ENCODE measurements at regions not wholly inside any gene's neighbourhood (a gene's known extent, or its start where the extent isn't known, plus 50 kb on each side); places are given as distances from the start of the nearest gene placed in this dataset.
A peak's percentile ranks its signal among the peaks of the same experiment; 100 is the strongest.

GRCh38 chr11:43545610-43546009 is 134.9 kb upstream of the HSD17B12 start:
- H3K36me3 ChIP-seq (ENCODE audit: insufficient read depth, low read length): no peaks in the 10 kb centered on the region
- no peaks in the 10 kb centered on the region for H3K4me1 ChIP-seq (ENCODE audit: insufficient read depth, low read length)
- no peaks in the 10 kb centered on the region for H3K9me3 ChIP-seq (ENCODE audit: control insufficient read depth, insufficient read depth, low read length)
- H3K9ac ChIP-seq (ENCODE audit: low read depth, low read length): no peak overlapping the region

DNA sequence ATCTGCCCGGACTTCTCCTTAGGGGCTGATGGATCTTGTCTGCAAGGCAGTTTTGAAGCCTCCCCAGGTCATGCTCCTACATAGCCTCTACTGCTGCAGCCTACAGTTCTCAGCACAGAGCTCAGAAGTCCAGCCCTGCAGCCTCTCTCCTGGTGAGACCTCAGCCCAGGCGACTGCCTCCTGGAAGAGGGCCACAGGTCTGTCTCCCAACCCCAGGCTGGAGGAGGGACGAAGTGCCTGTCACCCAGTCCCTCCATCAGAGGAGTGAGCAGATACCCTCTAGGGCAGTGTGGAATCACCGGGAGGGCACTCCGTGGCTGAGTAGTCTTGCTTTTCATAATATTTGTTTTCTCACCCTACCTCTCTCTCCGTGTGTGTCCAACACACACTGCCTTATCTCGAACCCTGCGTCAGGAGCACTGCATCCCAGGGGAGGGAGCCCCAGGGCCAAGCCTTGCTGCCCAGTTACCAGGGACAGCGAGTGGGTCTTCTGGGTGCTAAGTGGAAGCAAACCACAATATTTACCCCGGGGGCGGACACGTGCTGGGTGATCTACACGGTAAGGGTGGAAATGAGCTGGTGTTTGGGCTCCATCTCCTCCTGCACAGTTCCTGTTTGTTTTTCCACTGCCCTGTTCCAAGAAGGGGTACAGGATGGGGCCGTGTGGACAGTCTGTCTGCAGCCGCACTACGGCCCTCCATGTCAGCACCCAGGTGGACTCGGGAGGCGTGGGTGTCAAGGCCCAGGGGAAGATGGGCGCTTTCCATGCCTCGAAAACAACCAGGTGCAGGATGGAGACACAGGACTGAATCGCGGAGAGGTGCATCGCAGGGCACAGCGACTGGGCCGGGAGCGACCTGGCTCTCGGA is 133.7 kb upstream of the HSD17B12 start:
- Histone ChIP-seq H3K9me3 (ENCODE audit: control insufficient read depth, insufficient read depth, low read length) (no peaks in the 10 kb centered on the region), H3K4me1 (ENCODE audit: insufficient read depth, low read length) (no peaks in the 10 kb centered on the region), H3K36me3 (ENCODE audit: insufficient read depth, low read length) (no peaks in the 10 kb centered on the region), H3K9ac (ENCODE audit: low read depth, low read length) (peak overlapping the region; percentile 30; the same call in 1 of the 2 replicates)

GRCh38 chr11:43547430-43547831 is 133.1 kb upstream of the HSD17B12 start:
- H3K4me1 ChIP-seq (ENCODE audit: insufficient read depth, low read length): no peaks in the 10 kb centered on the region
- H3K9me3 ChIP-seq (ENCODE audit: control insufficient read depth, insufficient read depth, low read length): no peaks in the 10 kb centered on the region
- H3K36me3 ChIP-seq (ENCODE audit: insufficient read depth, low read length): no peaks in the 10 kb centered on the region
- peak overlapping the region; percentile 30; the same call in 1 of the 2 replicates for H3K9ac ChIP-seq (ENCODE audit: low read depth, low read length)

DNA sequence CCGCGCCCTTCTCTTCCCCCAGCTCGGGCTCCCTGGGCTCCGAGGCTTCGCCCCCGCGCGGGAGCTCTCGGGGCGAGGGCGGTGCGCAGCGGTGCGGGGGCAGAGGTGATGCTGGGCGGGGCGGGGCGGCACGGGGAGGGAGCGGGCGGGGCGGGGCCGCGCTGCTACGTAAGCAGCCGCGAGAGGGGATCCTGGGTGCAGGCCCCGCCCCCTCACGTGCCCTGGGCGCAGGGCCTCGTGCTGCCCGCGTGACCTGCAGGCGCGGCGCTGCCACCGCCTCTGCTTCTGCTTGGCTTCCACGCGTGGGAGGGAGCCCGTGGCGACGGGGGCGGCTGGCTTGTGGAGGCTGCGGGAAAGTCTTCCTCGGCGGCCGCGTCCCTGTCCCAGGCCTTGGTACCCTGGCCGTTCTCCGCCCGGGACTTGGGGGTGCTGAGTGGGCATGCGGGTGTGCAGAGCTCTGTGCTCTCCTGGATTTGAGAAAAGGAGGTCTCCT is 132.6 kb upstream of the HSD17B12 start:
- peak overlapping the region; percentile 30; the same call in 1 of the 2 replicates for H3K9ac ChIP-seq (ENCODE audit: low read depth, low read length)
- no peaks in the 10 kb centered on the region for H3K9me3 ChIP-seq (ENCODE audit: control insufficient read depth, insufficient read depth, low read length)
- no peaks in the 10 kb centered on the region for H3K36me3 ChIP-seq (ENCODE audit: insufficient read depth, low read length)
- no peaks in the 10 kb centered on the region for H3K4me1 ChIP-seq (ENCODE audit: insufficient read depth, low read length)

GRCh38 chr11:43548916-43549315 is 131.6 kb upstream of the HSD17B12 start:
- Histone ChIP-seq H3K36me3 (ENCODE audit: insufficient read depth, low read length) (no peaks in the 10 kb centered on the region), H3K9ac (ENCODE audit: low read depth, low read length) (no peak overlapping the region), H3K4me1 (ENCODE audit: insufficient read depth, low read length) (no peaks in the 10 kb centered on the region), H3K9me3 (ENCODE audit: control insufficient read depth, insufficient read depth, low read length) (no peaks in the 10 kb centered on the region)

- Histone ChIP-seq H3K4me1 (ENCODE audit: insufficient read depth, low read length) (no peaks in the 10 kb centered on the region), H3K9ac (ENCODE audit: low read depth, low read length) (no peak overlapping the region), H3K9me3 (ENCODE audit: control insufficient read depth, insufficient read depth, low read length) (no peaks in the 10 kb centered on the region), H3K36me3 (ENCODE audit: insufficient read depth, low read length) (no peaks in the 10 kb centered on the region)
Measured at GRCh38 chr11:43549624-43550023, 130.9 kb upstream of the HSD17B12 start.

- Histone ChIP-seq H3K9me3 (ENCODE audit: control insufficient read depth, insufficient read depth, low read length) (no peaks in the 10 kb centered on the region), H3K9ac (ENCODE audit: low read depth, low read length) (no peak overlapping the region), H3K4me1 (ENCODE audit: insufficient read depth, low read length) (peaks cover 3% of the 10 kb centered on the region; the same call in 1 of the 2 replicates), H3K36me3 (ENCODE audit: insufficient read depth, low read length) (no peaks in the 10 kb centered on the region)
Measured at GRCh38 chr11:43550714-43551113, 129.8 kb upstream of the HSD17B12 start.

DNA sequence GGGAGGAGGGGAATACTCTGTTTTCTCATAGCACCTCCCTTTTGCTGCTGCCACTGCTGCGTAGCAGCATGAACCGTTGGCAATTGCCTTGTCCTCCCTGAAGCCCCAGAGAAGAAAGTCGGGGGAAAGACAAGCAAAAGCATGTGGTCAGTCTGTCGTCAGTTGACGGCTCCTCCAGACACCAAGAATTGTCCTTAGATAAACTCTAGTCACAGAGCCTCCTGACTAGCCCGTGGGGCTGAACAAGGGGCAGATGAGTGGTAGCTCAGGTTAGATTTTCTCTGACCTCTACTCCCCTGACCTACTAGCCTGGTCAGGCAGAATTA is 126.4 kb upstream of the HSD17B12 start:
- Histone ChIP-seq H3K9ac (ENCODE audit: low read depth, low read length) (no peak overlapping the region), H3K9me3 (ENCODE audit: control insufficient read depth, insufficient read depth, low read length) (no peaks in the 10 kb centered on the region), H3K4me1 (ENCODE audit: insufficient read depth, low read length) (peaks cover 25% of the 10 kb centered on the region), H3K36me3 (ENCODE audit: insufficient read depth, low read length) (no peaks in the 10 kb centered on the region)

GRCh38 chr11:43555186-43555585 is 125.4 kb upstream of the HSD17B12 start:
- no peak overlapping the region for H3K9ac ChIP-seq (ENCODE audit: low read depth, low read length)
- no peaks in the 10 kb centered on the region for H3K36me3 ChIP-seq (ENCODE audit: insufficient read depth, low read length)
- H3K9me3 ChIP-seq (ENCODE audit: control insufficient read depth, insufficient read depth, low read length): no peaks in the 10 kb centered on the region
- H3K4me1 ChIP-seq (ENCODE audit: insufficient read depth, low read length): peaks cover 28% of the 10 kb centered on the region

GRCh38 chr11:43555816-43556611 is 124.5 kb upstream of the HSD17B12 start:
- H3K9me3 ChIP-seq (ENCODE audit: control insufficient read depth, insufficient read depth, low read length): no peaks in the 10 kb centered on the region
- H3K36me3 ChIP-seq (ENCODE audit: insufficient read depth, low read length): no peaks in the 10 kb centered on the region
- no peak overlapping the region for H3K9ac ChIP-seq (ENCODE audit: low read depth, low read length)
- peaks cover 28% of the 10 kb centered on the region for H3K4me1 ChIP-seq (ENCODE audit: insufficient read depth, low read length)

GRCh38 chr11:43556612-43557375 is 123.7 kb upstream of the HSD17B12 start:
- Histone ChIP-seq H3K9ac (ENCODE audit: low read depth, low read length) (peak overlapping the region; percentile 43; the same call in 1 of the 2 replicates), H3K4me1 (ENCODE audit: insufficient read depth, low read length) (peaks cover 28% of the 10 kb centered on the region), H3K36me3 (ENCODE audit: insufficient read depth, low read length) (no peaks in the 10 kb centered on the region), H3K9me3 (ENCODE audit: control insufficient read depth, insufficient read depth, low read length) (no peaks in the 10 kb centered on the region)

- Histone ChIP-seq H3K9me3 (ENCODE audit: control insufficient read depth, insufficient read depth, low read length) (no peaks in the 10 kb centered on the region), H3K4me1 (ENCODE audit: insufficient read depth, low read length) (peaks cover 28% of the 10 kb centered on the region), H3K9ac (ENCODE audit: low read depth, low read length) (peak overlapping the region; percentile 43; the same call in 1 of the 2 replicates), H3K36me3 (ENCODE audit: insufficient read depth, low read length) (no peaks in the 10 kb centered on the region)
Measured at GRCh38 chr11:43557553-43558110, 122.9 kb upstream of the HSD17B12 start.

DNA sequence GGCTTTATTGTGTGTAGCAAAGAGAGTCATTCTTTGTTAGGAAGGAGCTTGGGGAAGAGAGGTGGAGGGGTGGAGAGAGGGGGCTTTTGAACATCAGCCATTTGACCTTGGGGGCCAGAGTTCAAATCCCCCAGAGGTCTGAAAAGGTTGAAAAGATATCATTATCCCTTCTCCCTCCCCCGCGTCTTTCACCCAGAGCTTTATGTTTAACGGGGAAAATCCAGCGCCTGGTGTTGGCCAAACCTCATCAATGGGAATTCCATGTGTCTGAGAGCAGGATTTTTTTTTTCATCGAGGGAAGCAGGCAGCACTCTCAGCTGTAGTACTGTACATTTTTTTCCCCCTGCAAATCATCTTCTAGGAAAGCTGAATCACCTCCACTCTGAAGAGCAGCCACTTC is 122.4 kb upstream of the HSD17B12 start:
- Histone ChIP-seq H3K36me3 (ENCODE audit: insufficient read depth, low read length) (no peaks in the 10 kb centered on the region), H3K9ac (ENCODE audit: low read depth, low read length) (peak overlapping the region; percentile 43; the same call in 1 of the 2 replicates), H3K4me1 (ENCODE audit: insufficient read depth, low read length) (peaks cover 28% of the 10 kb centered on the region), H3K9me3 (ENCODE audit: control insufficient read depth, insufficient read depth, low read length) (no peaks in the 10 kb centered on the region)
